ENCODE measurements at regions not wholly inside any gene's neighbourhood (a gene's known extent, or its start where the extent isn't known, plus 50 kb on each side); places are given as distances from the start of the nearest gene placed in this dataset.

GRCh38 chr14:26104717-26105116 lies 493.1 kb downstream of the NOVA1 start:
- Mint-ChIP-seq H3K4me3 (no peak overlapping the region), H3K4me1 (peaks cover 20 to 22% of the 10 kb centered on the region in 2 experiments), H3K27me3 (ENCODE audit: low read depth) (peaks cover 5% of the 10 kb centered on the region), H3K36me3 (ENCODE audit: insufficient read depth in 1 of 3, low read depth in 3 of 3) (peaks cover 9 to 32% (median 18%) of the 10 kb centered on the region in 3 experiments; a peak in 6 of 7 replicates), H3K27ac (peak overlapping the region in 2 of 3 experiments; percentile 1 to 26; a peak in 3 of 7 replicates), H3K9me3 (peaks cover 20 to 24% of the 10 kb centered on the region in 2 experiments)
- H2AFZ ChIP-seq (ENCODE audit: low read length), result no peak overlapping the region
- no peak overlapping the region for H3K18ac ChIP-seq (ENCODE audit: insufficient read length, low read depth, low read length)
- WGBS (ENCODE audit: extremely low coverage, insufficient read length, low lambda C conversion rate), result no CpG with 5 or more reads among the region's 2 CpGs
- no peaks in the 10 kb centered on the region for H3K79me2 ChIP-seq (ENCODE audit: insufficient read depth, low read length)
- DNase-seq, result no peak
- H3K27me3 ChIP-seq (ENCODE audit: insufficient read depth, low read length), result no peaks in the 10 kb centered on the region
- no peaks in the 10 kb centered on the region for H4K20me1 ChIP-seq (ENCODE audit: control insufficient read depth, insufficient read depth, insufficient read length)
- no peak overlapping the region for H3K27ac ChIP-seq (ENCODE audit: insufficient read length, low read depth, low read length)
- no peak overlapping the region for H3K9ac ChIP-seq (ENCODE audit: extremely low read depth, insufficient read length, low read length)
- no peak overlapping the region for H3K4me2 ChIP-seq (ENCODE audit: insufficient read depth, insufficient read length, low read length)
- H2BK15ac ChIP-seq (ENCODE audit: low read depth, low read length), result no peak overlapping the region
- no peak overlapping the region for H2BK5ac ChIP-seq (ENCODE audit: insufficient read length, low read length)
- H3K23ac ChIP-seq (ENCODE audit: insufficient read length, low read depth, low read length), result no peak overlapping the region
- no peaks in the 10 kb centered on the region for H3K9me3 ChIP-seq (ENCODE audit: control insufficient read depth, low read depth, low read length)
- no peak overlapping the region for H3K14ac ChIP-seq (ENCODE audit: insufficient read depth, low read length)
- H2BK20ac ChIP-seq (ENCODE audit: low read depth, low read length, poor library complexity, severe bottlenecking), result no peak overlapping the region
- H2BK120ac ChIP-seq (ENCODE audit: low read depth, low read length, poor library complexity, severe bottlenecking), result no peak overlapping the region
- no peak for TF ChIP-seq CTCF (conservative IDR thresholded peaks at IDR 0.05)
- H3T11ph ChIP-seq (ENCODE audit: low read length), result no peak overlapping the region
- no peaks in the 10 kb centered on the region for H3K79me1 ChIP-seq (ENCODE audit: insufficient read depth, low read depth, low read length, poor library complexity, severe bottlenecking)
- H2AK5ac ChIP-seq (ENCODE audit: insufficient read length, low read length), result no peak overlapping the region
- no peak overlapping the region for H2BK12ac ChIP-seq (ENCODE audit: insufficient read length, low read depth, low read length)
- H3K23me2 ChIP-seq (ENCODE audit: insufficient read length, low read depth, low read length, poor library complexity, severe bottlenecking), result no peaks in the 10 kb centered on the region
- H4K5ac ChIP-seq (ENCODE audit: insufficient read length, low read depth, low read length), result no peak overlapping the region
- no peak overlapping the region for H3K4ac ChIP-seq (ENCODE audit: low read depth, low read length)
- H3K56ac ChIP-seq (ENCODE audit: insufficient read length, low read depth, low read length), result no peak overlapping the region
- H3K4me1 ChIP-seq (ENCODE audit: insufficient read depth, low read length), result no peaks in the 10 kb centered on the region; the same call in 1 of the 2 replicates
- H4K8ac ChIP-seq (replicated peaks; ENCODE audit: insufficient read length, low read depth, low read length), result no peak overlapping the region
- no peak overlapping the region for H4K91ac ChIP-seq (ENCODE audit: insufficient read length, low read depth, low read length)

All from H9 (cell line).